ENCODE measurements at regions not wholly inside any gene's neighbourhood (a gene's known extent, or its start where the extent isn't known, plus 50 kb on each side); places are given as distances from the start of the nearest gene placed in this dataset.

DNA sequence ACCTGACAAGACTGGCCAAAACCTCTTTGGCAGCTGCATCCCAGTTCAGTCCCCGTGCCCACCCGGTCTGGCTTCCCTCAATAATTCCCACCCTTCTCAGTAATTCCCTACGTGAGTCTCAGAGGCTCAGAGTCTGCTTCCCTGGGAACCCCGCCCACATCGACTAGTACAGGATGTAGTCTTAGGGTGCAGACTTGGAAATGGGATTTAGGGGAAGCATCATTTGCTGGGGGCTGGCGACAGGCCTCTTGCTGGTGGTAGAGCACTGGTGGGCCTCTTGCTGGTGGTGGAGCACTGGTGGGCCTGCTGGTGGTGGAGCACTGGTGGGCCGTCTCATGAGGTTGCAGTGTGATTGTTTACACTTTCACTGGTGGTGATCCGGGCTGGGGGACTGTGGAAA lies 199.5 kb upstream of the B3GAT1 start:
- TF ChIP-seq, protein P1, sequence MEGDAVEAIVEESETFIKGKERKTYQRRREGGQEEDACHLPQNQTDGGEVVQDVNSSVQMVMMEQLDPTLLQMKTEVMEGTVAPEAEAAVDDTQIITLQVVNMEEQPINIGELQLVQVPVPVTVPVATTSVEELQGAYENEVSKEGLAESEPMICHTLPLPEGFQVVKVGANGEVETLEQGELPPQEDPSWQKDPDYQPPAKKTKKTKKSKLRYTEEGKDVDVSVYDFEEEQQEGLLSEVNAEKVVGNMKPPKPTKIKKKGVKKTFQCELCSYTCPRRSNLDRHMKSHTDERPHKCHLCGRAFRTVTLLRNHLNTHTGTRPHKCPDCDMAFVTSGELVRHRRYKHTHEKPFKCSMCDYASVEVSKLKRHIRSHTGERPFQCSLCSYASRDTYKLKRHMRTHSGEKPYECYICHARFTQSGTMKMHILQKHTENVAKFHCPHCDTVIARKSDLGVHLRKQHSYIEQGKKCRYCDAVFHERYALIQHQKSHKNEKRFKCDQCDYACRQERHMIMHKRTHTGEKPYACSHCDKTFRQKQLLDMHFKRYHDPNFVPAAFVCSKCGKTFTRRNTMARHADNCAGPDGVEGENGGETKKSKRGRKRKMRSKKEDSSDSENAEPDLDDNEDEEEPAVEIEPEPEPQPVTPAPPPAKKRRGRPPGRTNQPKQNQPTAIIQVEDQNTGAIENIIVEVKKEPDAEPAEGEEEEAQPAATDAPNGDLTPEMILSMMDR (IDR thresholded peaks at IDR 0.05): no peak
- no peak for TF ChIP-seq POLR2A (IDR thresholded peaks at IDR 0.05)

Data from adrenal gland (tissue), 5 donors.